Activated naive CD4-positive, alpha-beta T cell treated with anti-CD3 and anti-CD28 coated beads, Interleukin-2, amount 10 ng/mL, durations not matched to agents 7 days and 5 days (primary cell): ENCODE measurements at regions not wholly inside any gene's neighbourhood (a gene's known extent, or its start where the extent isn't known, plus 50 kb on each side); places are given as distances from the start of the nearest gene placed in this dataset.
"Not testable (repeated sequence)": the region's sequence is repeated elsewhere in the genome, so short reads cannot be mapped to it uniquely, and the experiment has no call there.

Experiments used
- CTCF ChIA-PET: fragments of 350-600 bp; sonication (Branson Sonifier 250); formaldehyde crosslinking; loops from one replicate; lab custom pipeline; 2021; ENCODE audit warnings: antibody characterized with exemption; lab: Charles Lee
- DNase-seq: peaks from one replicate; pipeline ENCODE4 v3.0.0-alpha.2; 2020
- H3K27ac Mint-ChIP-seq: one replicate; pipeline ENCODE4 v1.8.0; 2021; ENCODE audit warnings: mild to moderate bottlenecking, moderate library complexity, mixed read lengths
- H3K27me3 Mint-ChIP-seq: one replicate; pipeline ENCODE4 v1.8.0; 2021; ENCODE audit warnings: mild to moderate bottlenecking, mixed read lengths
- H3K36me3 Mint-ChIP-seq: one replicate; pipeline ENCODE4 v1.8.0; 2021; ENCODE audit warnings: mixed read lengths
- H3K4me1 Mint-ChIP-seq: one replicate; pipeline ENCODE4 v1.8.0; 2021; ENCODE audit warnings: mixed read lengths
- H3K4me3 Mint-ChIP-seq: one replicate; pipeline ENCODE4 v1.8.0; 2021; ENCODE audit warnings: mild to moderate bottlenecking, moderate library complexity, mixed read lengths
- H3K9me3 Mint-ChIP-seq: one replicate; pipeline ENCODE4 v1.8.0; 2021; ENCODE audit warnings: mixed read lengths

GRCh38 chr1:228887960-228888359 lies 152.7 kb downstream of the RHOU start:
- Mint-ChIP-seq H3K4me3 (no peak overlapping the region), H3K4me1 (peaks cover 22% of the 10 kb centered on the region), H3K27ac (no peak overlapping the region), H3K27me3 (peaks cover 12% of the 10 kb centered on the region), H3K9me3 (peaks cover 3% of the 10 kb centered on the region), H3K36me3 (peaks cover 3% of the 10 kb centered on the region)
- CTCF ChIA-PET = interaction anchor here (1.4 kb wide), 1 partner anchor 339 kb away, joined by 3 read pairs; no protein-coding TSS in a partner anchor
- no peak for DNase-seq

GRCh38 chr1:228889289-228889688 lies 154.0 kb downstream of the RHOU start:
- CTCF ChIA-PET = interaction anchor here (0.8 kb wide), 1 partner anchor 95 kb away, joined by 3 read pairs; no protein-coding TSS in a partner anchor
- DNase-seq = no peak

GRCh38 chr1:228891272-228892034 lies 156.2 kb downstream of the RHOU start:
- Mint-ChIP-seq H3K4me3 (no peak overlapping the region), H3K9me3 (no peaks in the 10 kb centered on the region), H3K36me3 (peaks cover 3% of the 10 kb centered on the region), H3K27ac (no peak overlapping the region), H3K4me1 (peaks cover 20% of the 10 kb centered on the region), H3K27me3 (peaks cover 11% of the 10 kb centered on the region)
- CTCF ChIA-PET = interaction anchor here (1.3 to 2.1 kb wide), 3 partner anchors 27 to 336 kb away, joined by 3 to 8 read pairs (median 3); no protein-coding TSS in a partner anchor
- no peak for DNase-seq

More at GRCh38 chr1:228889289-228889688, 154.0 kb downstream of the RHOU start:
- Mint-ChIP-seq H3K27ac (no peak overlapping the region), H3K9me3 (peaks cover under 1% of the 10 kb centered on the region), H3K4me3 (no peak overlapping the region), H3K4me1 (peaks cover 22% of the 10 kb centered on the region), H3K27me3 (peaks cover 13% of the 10 kb centered on the region), H3K36me3 (peaks cover 3% of the 10 kb centered on the region)

GRCh38 chr1:228892200-228892599 lies 156.9 kb downstream of the RHOU start:
- H3K9me3 Mint-ChIP-seq, DNase-seq, H3K4me3 Mint-ChIP-seq, H3K36me3 Mint-ChIP-seq, H3K27ac Mint-ChIP-seq, CTCF ChIA-PET: not testable (repeated sequence)
- Mint-ChIP-seq H3K27me3 (peaks cover 11% of the 10 kb centered on the region), H3K4me1 (peaks cover 20% of the 10 kb centered on the region)

- Mint-ChIP-seq H3K36me3 (peaks cover 3% of the 10 kb centered on the region), H3K27me3 (peaks cover 10% of the 10 kb centered on the region), H3K9me3 (no peaks in the 10 kb centered on the region), H3K4me3 (no peak overlapping the region), H3K27ac (no peak overlapping the region), H3K4me1 (peaks cover 16% of the 10 kb centered on the region)
- CTCF ChIA-PET = no interaction called here
- no peak for DNase-seq
Measured at GRCh38 chr1:228894442-228894989, 159.2 kb downstream of the RHOU start.

- no peaks in the 10 kb centered on the region for H3K9me3 Mint-ChIP-seq
- no peak overlapping the region for H3K27ac Mint-ChIP-seq
- H3K36me3 Mint-ChIP-seq = no peaks in the 10 kb centered on the region
- H3K4me3 Mint-ChIP-seq = no peak overlapping the region
- H3K27me3 Mint-ChIP-seq = peaks cover 15% of the 10 kb centered on the region
- CTCF ChIA-PET = no interaction called here
- DNase-seq = no peak
- no peaks in the 10 kb centered on the region for H3K4me1 Mint-ChIP-seq
Measured at GRCh38 chr1:228897901-228898300, 162.6 kb downstream of the RHOU start.

- CTCF ChIA-PET = no interaction called here
- no peaks in the 10 kb centered on the region for H3K9me3 Mint-ChIP-seq
- H3K36me3 Mint-ChIP-seq = no peaks in the 10 kb centered on the region
- no peak overlapping the region for H3K4me3 Mint-ChIP-seq
- DNase-seq = no peak
- no peak overlapping the region for H3K27ac Mint-ChIP-seq
- H3K27me3 Mint-ChIP-seq = peaks cover 15% of the 10 kb centered on the region
- H3K4me1 Mint-ChIP-seq = no peaks in the 10 kb centered on the region
Measured at GRCh38 chr1:228898582-228898992, 163.3 kb downstream of the RHOU start.

- Mint-ChIP-seq H3K4me1 (no peaks in the 10 kb centered on the region), H3K4me3 (no peak overlapping the region), H3K27ac (no peak overlapping the region), H3K36me3 (no peaks in the 10 kb centered on the region), H3K27me3 (peaks cover 10% of the 10 kb centered on the region), H3K9me3 (no peaks in the 10 kb centered on the region)
- CTCF ChIA-PET = no interaction called here
- DNase-seq = no peak
Measured at GRCh38 chr1:228899421-228899956, 164.2 kb downstream of the RHOU start.

GRCh38 chr1:228900099-228900885 lies 165.0 kb downstream of the RHOU start:
- Mint-ChIP-seq H3K9me3 (no peaks in the 10 kb centered on the region), H3K4me3 (no peak overlapping the region), H3K27me3 (peaks cover 10% of the 10 kb centered on the region), H3K27ac (no peak overlapping the region), H3K4me1 (no peaks in the 10 kb centered on the region), H3K36me3 (no peaks in the 10 kb centered on the region)
- no peak for DNase-seq
- CTCF ChIA-PET = interaction anchor here (0.6 kb wide), 1 partner anchor 427 kb away, joined by 3 read pairs; no protein-coding TSS in a partner anchor

- Mint-ChIP-seq H3K4me3 (no peak overlapping the region), H3K9me3 (no peaks in the 10 kb centered on the region), H3K4me1 (no peaks in the 10 kb centered on the region), H3K36me3 (no peaks in the 10 kb centered on the region), H3K27ac (no peak overlapping the region), H3K27me3 (peaks cover 10% of the 10 kb centered on the region)
- DNase-seq = no peak
- CTCF ChIA-PET = interaction anchor here (0.6 to 1.0 kb wide), 2 partner anchors 93 to 427 kb away, joined by 3 read pairs; no protein-coding TSS in a partner anchor
Measured at GRCh38 chr1:228900886-228901392, 165.7 kb downstream of the RHOU start.

GRCh38 chr1:228901936-228902681 lies 166.8 kb downstream of the RHOU start:
- Mint-ChIP-seq H3K9me3 (no peaks in the 10 kb centered on the region), H3K27ac (no peak overlapping the region), H3K36me3 (no peaks in the 10 kb centered on the region), H3K27me3 (peaks cover 18% of the 10 kb centered on the region), H3K4me3 (no peak overlapping the region), H3K4me1 (no peaks in the 10 kb centered on the region)
- no peak for DNase-seq
- CTCF ChIA-PET = interaction anchor here (1.0 kb wide), 1 partner anchor 94 kb away, joined by 3 read pairs; no protein-coding TSS in a partner anchor

- no peak overlapping the region for H3K4me3 Mint-ChIP-seq
- no peaks in the 10 kb centered on the region for H3K36me3 Mint-ChIP-seq
- peaks cover 18% of the 10 kb centered on the region for H3K27me3 Mint-ChIP-seq
- no peak overlapping the region for H3K27ac Mint-ChIP-seq
- CTCF ChIA-PET = no interaction called here
- H3K9me3 Mint-ChIP-seq = no peaks in the 10 kb centered on the region
- H3K4me1 Mint-ChIP-seq = no peaks in the 10 kb centered on the region
- no peak for DNase-seq
Measured at GRCh38 chr1:228902781-228903433, 167.6 kb downstream of the RHOU start.
